ENCODE measurements at regions not wholly inside any gene's neighbourhood (a gene's known extent, or its start where the extent isn't known, plus 50 kb on each side); places are given as distances from the start of the nearest gene placed in this dataset.
"Not testable (repeated sequence)": the region's sequence is repeated elsewhere in the genome, so short reads cannot be mapped to it uniquely, and the experiment has no call there.

GRCh38 chr11:123323568-123323967, 106.5 kb upstream of the GRAMD1B start:
- no peaks in the 10 kb centered on the region for H3K36me3 ChIP-seq (replicated peaks in 1 of 2; ENCODE audit: control insufficient read depth in 2 of 2, insufficient read depth in 2 of 2, low read length in 2 of 2)
- peaks cover 0 to 3% (median 0%) of the 10 kb centered on the region in 3 experiments for H3K27me3 ChIP-seq (ENCODE audit: control insufficient read depth in 3 of 3, insufficient read depth in 3 of 3, low read depth in 1 of 3, low read length in 3 of 3)
- H3K4me1 ChIP-seq (ENCODE audit: control insufficient read depth in 2 of 2, insufficient read depth in 1 of 2, low read depth in 1 of 2, low read length in 2 of 2), result no peaks in the 10 kb centered on the region
- H3K9me3 ChIP-seq (replicated peaks in 1 of 2; ENCODE audit: control insufficient read depth in 2 of 2, insufficient read depth in 1 of 2, low read depth in 1 of 2, low read length in 2 of 2), result no peaks in the 10 kb centered on the region
- no peak overlapping the region for H4K8ac ChIP-seq (ENCODE audit: low read depth, low read length)
- H2AK5ac ChIP-seq (ENCODE audit: low read depth, low read length), result no peak overlapping the region
- no peak overlapping the region for H3K4me3 ChIP-seq (ENCODE audit: low read length in 2 of 2)
- H2BK12ac ChIP-seq (ENCODE audit: low read length), result no peak overlapping the region
- H3K9ac ChIP-seq (ENCODE audit: low read depth, low read length, poor library complexity), result no peak overlapping the region
- H2BK15ac ChIP-seq (ENCODE audit: low read length), result no peak overlapping the region
- no peak overlapping the region for H4K91ac ChIP-seq (ENCODE audit: low read depth, low read length, poor library complexity)
- no peak for DNase-seq (ENCODE audit: low spot score)
- no peak overlapping the region for H3K23ac ChIP-seq (ENCODE audit: low read depth, low read length, poor library complexity)
- no peak overlapping the region for H3K27ac ChIP-seq (replicated peaks; ENCODE audit: low read length)
- H3K14ac ChIP-seq (ENCODE audit: low read length), result no peak overlapping the region
- H3K4ac ChIP-seq (ENCODE audit: low read length), result no peak overlapping the region
- no peak overlapping the region for H2AFZ ChIP-seq (ENCODE audit: low read length)
- WGBS, 2 donors (ENCODE audit: extremely low coverage in 2 of 2, insufficient read length in 2 of 2, insufficient replicate concordance in 1 of 2), result no CpG with 5 or more reads among the region's 3 CpGs
- H3K4me2 ChIP-seq (ENCODE audit: insufficient read depth, low read length, poor library complexity, severe bottlenecking), result no peak overlapping the region
- no peak overlapping the region for H2BK5ac ChIP-seq (ENCODE audit: low read length)
- no peak overlapping the region for H3K18ac ChIP-seq (ENCODE audit: low read length)
- no peak overlapping the region for H2BK120ac ChIP-seq (ENCODE audit: low read depth, low read length)
- H3K79me1 ChIP-seq (ENCODE audit: low read depth, low read length), result no peaks in the 10 kb centered on the region

- no peak overlapping the region for H3K14ac ChIP-seq (ENCODE audit: low read length)
- H3K4me2 ChIP-seq (ENCODE audit: insufficient read depth, low read length, poor library complexity, severe bottlenecking), result no peak overlapping the region
- H3K4ac ChIP-seq (ENCODE audit: low read length), result no peak overlapping the region
- peaks cover 0 to 3% (median 0%) of the 10 kb centered on the region in 3 experiments for H3K27me3 ChIP-seq (ENCODE audit: control insufficient read depth in 3 of 3, insufficient read depth in 3 of 3, low read depth in 1 of 3, low read length in 3 of 3)
- H4K8ac ChIP-seq (ENCODE audit: low read depth, low read length), result no peak overlapping the region
- H3K4me1 ChIP-seq (ENCODE audit: control insufficient read depth in 2 of 2, insufficient read depth in 1 of 2, low read depth in 1 of 2, low read length in 2 of 2), result no peaks in the 10 kb centered on the region
- no peak overlapping the region for H2BK5ac ChIP-seq (ENCODE audit: low read length)
- H3K9me3 ChIP-seq (replicated peaks in 1 of 2; ENCODE audit: control insufficient read depth in 2 of 2, insufficient read depth in 1 of 2, low read depth in 1 of 2, low read length in 2 of 2), result no peaks in the 10 kb centered on the region
- no peak overlapping the region for H2BK15ac ChIP-seq (ENCODE audit: low read length)
- no peak overlapping the region for H2AFZ ChIP-seq (ENCODE audit: low read length)
- H3K18ac ChIP-seq (ENCODE audit: low read length), result no peak overlapping the region
- H4K91ac ChIP-seq (ENCODE audit: low read depth, low read length, poor library complexity), result no peak overlapping the region
- H3K9ac ChIP-seq (ENCODE audit: low read depth, low read length, poor library complexity), result no peak overlapping the region
- no peak for DNase-seq (ENCODE audit: low spot score)
- no peak overlapping the region for H3K27ac ChIP-seq (replicated peaks; ENCODE audit: low read length)
- no peaks in the 10 kb centered on the region for H3K36me3 ChIP-seq (replicated peaks in 1 of 2; ENCODE audit: control insufficient read depth in 2 of 2, insufficient read depth in 2 of 2, low read length in 2 of 2)
- no peak overlapping the region for H3K4me3 ChIP-seq (ENCODE audit: low read length in 2 of 2)
- no peaks in the 10 kb centered on the region for H3K79me1 ChIP-seq (ENCODE audit: low read depth, low read length)
- no peak overlapping the region for H3K23ac ChIP-seq (ENCODE audit: low read depth, low read length, poor library complexity)
- WGBS, 2 donors (ENCODE audit: extremely low coverage in 2 of 2, insufficient read length in 2 of 2, insufficient replicate concordance in 1 of 2), result no CpG with 5 or more reads among the region's 3 CpGs
- H2AK5ac ChIP-seq (ENCODE audit: low read depth, low read length), result no peak overlapping the region
- H2BK120ac ChIP-seq (ENCODE audit: low read depth, low read length), result no peak overlapping the region
- no peak overlapping the region for H2BK12ac ChIP-seq (ENCODE audit: low read length)
Measured at GRCh38 chr11:123321636-123322035, 108.4 kb upstream of the GRAMD1B start.

DNA sequence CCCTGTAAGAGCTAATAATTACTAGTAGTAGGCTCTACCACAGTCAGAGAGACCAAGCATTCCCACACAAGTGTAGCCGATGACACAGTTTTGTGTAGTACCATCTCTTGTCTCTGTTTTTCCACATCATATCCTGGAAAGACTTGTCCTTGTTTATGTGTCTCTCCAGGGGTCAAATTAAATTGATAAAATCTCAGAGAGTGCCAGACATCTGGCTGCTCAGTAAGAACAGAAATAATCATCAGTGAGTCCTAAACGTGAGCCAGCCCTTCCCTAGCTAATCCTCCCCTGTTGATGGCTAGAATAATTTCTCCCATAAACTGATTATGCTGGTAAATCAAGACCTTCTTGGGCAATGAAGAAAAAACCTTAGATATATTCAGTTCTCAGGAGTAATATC, 111.4 kb upstream of the GRAMD1B start:
- Histone ChIP-seq H3K14ac (ENCODE audit: low read length) (no peak overlapping the region), H3K9me3 (replicated peaks in 1 of 2; ENCODE audit: control insufficient read depth in 2 of 2, insufficient read depth in 1 of 2, low read depth in 1 of 2, low read length in 2 of 2) (no peaks in the 10 kb centered on the region), H3K27ac (replicated peaks; ENCODE audit: low read length) (no peak overlapping the region), H2BK120ac (ENCODE audit: low read depth, low read length) (no peak overlapping the region), H3K27me3 (ENCODE audit: control insufficient read depth in 3 of 3, insufficient read depth in 3 of 3, low read depth in 1 of 3, low read length in 3 of 3) (peaks cover 0 to 3% (median 0%) of the 10 kb centered on the region in 3 experiments), H3K4me3 (ENCODE audit: low read length in 2 of 2) (no peak overlapping the region), H4K8ac (ENCODE audit: low read depth, low read length) (no peak overlapping the region), H2AK5ac (ENCODE audit: low read depth, low read length) (no peak overlapping the region), H2AFZ (ENCODE audit: low read length) (no peak overlapping the region), H3K4me1 (ENCODE audit: control insufficient read depth in 2 of 2, insufficient read depth in 1 of 2, low read depth in 1 of 2, low read length in 2 of 2) (peaks cover 0 to 2% of the 10 kb centered on the region in 2 donors), H3K79me1 (ENCODE audit: low read depth, low read length) (no peaks in the 10 kb centered on the region), H2BK5ac (ENCODE audit: low read length) (no peak overlapping the region), H3K23ac (ENCODE audit: low read depth, low read length, poor library complexity) (no peak overlapping the region), H3K4me2 (ENCODE audit: insufficient read depth, low read length, poor library complexity, severe bottlenecking) (no peak overlapping the region), H4K91ac (ENCODE audit: low read depth, low read length, poor library complexity) (no peak overlapping the region), H3K9ac (ENCODE audit: low read depth, low read length, poor library complexity) (no peak overlapping the region), H3K36me3 (replicated peaks in 1 of 2; ENCODE audit: control insufficient read depth in 2 of 2, insufficient read depth in 2 of 2, low read length in 2 of 2) (no peaks in the 10 kb centered on the region), H2BK15ac (ENCODE audit: low read length) (no peak overlapping the region), H3K18ac (ENCODE audit: low read length) (no peak overlapping the region), H2BK12ac (ENCODE audit: low read length) (no peak overlapping the region), H3K4ac (ENCODE audit: low read length) (no peak overlapping the region)
- no CpG with 5 or more reads among the region's 2 CpGs for WGBS, 2 donors (ENCODE audit: extremely low coverage in 2 of 2, insufficient read length in 2 of 2, insufficient replicate concordance in 1 of 2)
- DNase-seq (ENCODE audit: low spot score), result no peak

DNA sequence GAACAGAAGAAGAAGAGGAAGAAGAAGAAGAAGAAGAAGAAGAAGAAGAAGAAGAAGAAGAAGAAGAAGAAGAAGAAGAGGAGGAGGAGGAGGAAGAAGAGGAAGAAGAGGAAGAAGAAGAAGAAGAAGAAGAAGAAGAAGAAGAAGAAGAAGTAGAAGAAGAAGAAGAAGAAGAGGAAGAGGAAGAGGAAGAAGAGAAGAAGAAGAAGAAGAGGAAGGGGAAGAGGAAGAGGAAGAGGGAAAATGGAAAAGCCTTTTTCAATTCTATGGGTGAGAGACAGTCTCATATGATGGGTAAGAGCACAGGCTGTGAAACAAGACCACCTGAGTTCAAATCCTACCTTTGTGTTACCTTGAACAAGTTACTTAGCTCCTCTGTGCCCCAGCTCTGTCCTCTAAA, 111.9 kb upstream of the GRAMD1B start:
- not testable (repeated sequence) for H3K27ac ChIP-seq (replicated peaks; ENCODE audit: low read length); H2BK15ac ChIP-seq (ENCODE audit: low read length); H2AK5ac ChIP-seq (ENCODE audit: low read depth, low read length); H3K4ac ChIP-seq (ENCODE audit: low read length); H4K91ac ChIP-seq (ENCODE audit: low read depth, low read length, poor library complexity); H3K36me3 ChIP-seq (replicated peaks in 1 of 2; ENCODE audit: control insufficient read depth in 2 of 2, insufficient read depth in 2 of 2, low read length in 2 of 2); H3K4me1 ChIP-seq (ENCODE audit: control insufficient read depth in 2 of 2, insufficient read depth in 1 of 2, low read depth in 1 of 2, low read length in 2 of 2); H3K4me3 ChIP-seq (ENCODE audit: low read length in 2 of 2); H3K9me3 ChIP-seq (replicated peaks in 1 of 2; ENCODE audit: control insufficient read depth in 2 of 2, insufficient read depth in 1 of 2, low read depth in 1 of 2, low read length in 2 of 2); H4K8ac ChIP-seq (ENCODE audit: low read depth, low read length); H3K27me3 ChIP-seq (ENCODE audit: control insufficient read depth in 3 of 3, insufficient read depth in 3 of 3, low read depth in 1 of 3, low read length in 3 of 3); H2BK12ac ChIP-seq (ENCODE audit: low read length); H2BK120ac ChIP-seq (ENCODE audit: low read depth, low read length); DNase-seq (ENCODE audit: low spot score); H3K14ac ChIP-seq (ENCODE audit: low read length); H3K23ac ChIP-seq (ENCODE audit: low read depth, low read length, poor library complexity); H3K18ac ChIP-seq (ENCODE audit: low read length); H2BK5ac ChIP-seq (ENCODE audit: low read length); H3K79me1 ChIP-seq (ENCODE audit: low read depth, low read length); H3K4me2 ChIP-seq (ENCODE audit: insufficient read depth, low read length, poor library complexity, severe bottlenecking); H2AFZ ChIP-seq (ENCODE audit: low read length); H3K9ac ChIP-seq (ENCODE audit: low read depth, low read length, poor library complexity)

Measured in neuronal stem cell (in vitro differentiated cells).